ENCODE measurements at regions not wholly inside any gene's neighbourhood (a gene's known extent, or its start where the extent isn't known, plus 50 kb on each side); places are given as distances from the start of the nearest gene placed in this dataset.

GRCh38 chr4:187883836-187884475 lies 111.6 kb upstream of the ZFP42 start:
- no peaks in the 10 kb centered on the region for H3K9me3 ChIP-seq (ENCODE audit: control insufficient read depth, low read depth, low read length)
- no peak for FAIRE-seq
- TF ChIP-seq, protein P1, sequence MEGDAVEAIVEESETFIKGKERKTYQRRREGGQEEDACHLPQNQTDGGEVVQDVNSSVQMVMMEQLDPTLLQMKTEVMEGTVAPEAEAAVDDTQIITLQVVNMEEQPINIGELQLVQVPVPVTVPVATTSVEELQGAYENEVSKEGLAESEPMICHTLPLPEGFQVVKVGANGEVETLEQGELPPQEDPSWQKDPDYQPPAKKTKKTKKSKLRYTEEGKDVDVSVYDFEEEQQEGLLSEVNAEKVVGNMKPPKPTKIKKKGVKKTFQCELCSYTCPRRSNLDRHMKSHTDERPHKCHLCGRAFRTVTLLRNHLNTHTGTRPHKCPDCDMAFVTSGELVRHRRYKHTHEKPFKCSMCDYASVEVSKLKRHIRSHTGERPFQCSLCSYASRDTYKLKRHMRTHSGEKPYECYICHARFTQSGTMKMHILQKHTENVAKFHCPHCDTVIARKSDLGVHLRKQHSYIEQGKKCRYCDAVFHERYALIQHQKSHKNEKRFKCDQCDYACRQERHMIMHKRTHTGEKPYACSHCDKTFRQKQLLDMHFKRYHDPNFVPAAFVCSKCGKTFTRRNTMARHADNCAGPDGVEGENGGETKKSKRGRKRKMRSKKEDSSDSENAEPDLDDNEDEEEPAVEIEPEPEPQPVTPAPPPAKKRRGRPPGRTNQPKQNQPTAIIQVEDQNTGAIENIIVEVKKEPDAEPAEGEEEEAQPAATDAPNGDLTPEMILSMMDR (optimal IDR thresholded peaks at IDR 0.05 in 1 of 3, IDR thresholded peaks at IDR 0.05 in 1 of 3, conservative IDR thresholded peaks at IDR 0.05 in 1 of 3; ENCODE audit: extremely low read depth in 1 of 3, insufficient read depth in 2 of 3, low read length in 3 of 3) = no peak
- TF ChIP-seq EZH2 (IDR thresholded peaks at IDR 0.05; ENCODE audit: low read length) = no peak
- H3K27ac ChIP-seq (ENCODE audit: control insufficient read depth, insufficient read depth, low read length) = no peak overlapping the region
- dilution Hi-C loops (cut with MboI; ENCODE audit: extremely low pct_ligation_motif_present, low sequenced_read_pairs) = no loop called here
- no peak overlapping the region for H3K9ac ChIP-seq (ENCODE audit: control insufficient read depth, extremely low read depth, insufficient read depth, low read length)
- no peak overlapping the region for H2AFZ ChIP-seq (ENCODE audit: control insufficient read depth, low read length)
- H3K79me2 ChIP-seq (ENCODE audit: control insufficient read depth, insufficient read depth, low read length) = no peaks in the 10 kb centered on the region
- no peaks in the 10 kb centered on the region for H3K9me1 ChIP-seq (ENCODE audit: control insufficient read depth, extremely low read depth, insufficient read depth, low read length)
- no peaks in the 10 kb centered on the region for H3K4me1 ChIP-seq (ENCODE audit: control insufficient read depth, extremely low read depth, insufficient read depth, low read length)
- DNase-seq (ENCODE audit: low read depth, low spot score) = no peak
- H3K4me3 ChIP-seq (ENCODE audit: control insufficient read depth in 2 of 3, extremely low read depth in 1 of 3, insufficient read depth in 2 of 3, low read depth in 1 of 3, low read length in 3 of 3) = no peak overlapping the region
- no peaks in the 10 kb centered on the region for H4K20me1 ChIP-seq (ENCODE audit: control insufficient read depth, extremely low read depth, insufficient read depth, low read length)
- no peak overlapping the region for H3K4me2 ChIP-seq (ENCODE audit: control insufficient read depth, extremely low read depth, insufficient read depth, low read depth, low read length)
- H3K36me3 ChIP-seq (ENCODE audit: control insufficient read depth in 2 of 2, extremely low read depth in 1 of 2, insufficient read depth in 2 of 2, low read length in 2 of 2) = no peaks in the 10 kb centered on the region
- no peaks in the 10 kb centered on the region for H3K27me3 ChIP-seq (ENCODE audit: control insufficient read depth, extremely low read depth, insufficient read depth, low read length)

DNA sequence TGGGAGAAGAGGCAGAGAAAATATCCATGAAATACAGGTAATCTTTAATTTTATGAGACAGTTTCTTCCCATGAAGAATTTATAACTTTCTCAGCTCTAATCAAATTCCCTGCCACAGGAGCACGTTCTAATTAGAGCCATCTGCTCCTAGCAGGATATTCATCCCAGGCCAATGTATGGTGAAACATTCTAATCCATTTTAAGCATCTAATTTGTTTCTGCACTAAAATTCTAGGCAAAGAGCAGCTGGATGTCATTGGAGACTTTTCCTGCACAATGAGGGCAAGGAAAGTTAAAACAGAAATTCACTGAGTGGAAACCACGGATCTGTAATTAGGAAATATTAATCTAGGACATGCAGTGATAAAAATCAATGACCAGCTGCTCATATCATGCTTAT lies 107.7 kb upstream of the ZFP42 start:
- Histone ChIP-seq H3K4me2 (ENCODE audit: control insufficient read depth, extremely low read depth, insufficient read depth, low read depth, low read length) (no peak overlapping the region), H3K4me1 (ENCODE audit: control insufficient read depth, extremely low read depth, insufficient read depth, low read length) (no peaks in the 10 kb centered on the region), H3K4me3 (ENCODE audit: control insufficient read depth in 2 of 3, extremely low read depth in 1 of 3, insufficient read depth in 2 of 3, low read depth in 1 of 3, low read length in 3 of 3) (no peak overlapping the region), H3K27me3 (ENCODE audit: control insufficient read depth, extremely low read depth, insufficient read depth, low read length) (no peaks in the 10 kb centered on the region), H3K79me2 (ENCODE audit: control insufficient read depth, insufficient read depth, low read length) (no peaks in the 10 kb centered on the region), H3K9me1 (ENCODE audit: control insufficient read depth, extremely low read depth, insufficient read depth, low read length) (no peaks in the 10 kb centered on the region), H3K9ac (ENCODE audit: control insufficient read depth, extremely low read depth, insufficient read depth, low read length) (no peak overlapping the region), H2AFZ (ENCODE audit: control insufficient read depth, low read length) (no peak overlapping the region), H3K36me3 (ENCODE audit: control insufficient read depth in 2 of 2, extremely low read depth in 1 of 2, insufficient read depth in 2 of 2, low read length in 2 of 2) (no peaks in the 10 kb centered on the region), H3K27ac (ENCODE audit: control insufficient read depth, insufficient read depth, low read length) (no peak overlapping the region), H3K9me3 (ENCODE audit: control insufficient read depth, low read depth, low read length) (no peaks in the 10 kb centered on the region), H4K20me1 (ENCODE audit: control insufficient read depth, extremely low read depth, insufficient read depth, low read length) (no peaks in the 10 kb centered on the region)
- no peak for FAIRE-seq
- TF ChIP-seq EZH2 (IDR thresholded peaks at IDR 0.05; ENCODE audit: low read length) = no peak
- TF ChIP-seq, protein P1 (optimal IDR thresholded peaks at IDR 0.05 in 1 of 3, IDR thresholded peaks at IDR 0.05 in 1 of 3, conservative IDR thresholded peaks at IDR 0.05 in 1 of 3; ENCODE audit: extremely low read depth in 1 of 3, insufficient read depth in 2 of 3, low read length in 3 of 3) = no peak
- no peak for DNase-seq (ENCODE audit: low read depth, low spot score)
- dilution Hi-C loops (cut with MboI; ENCODE audit: extremely low pct_ligation_motif_present, low sequenced_read_pairs) = no loop called here
